ENCODE measurements at regions not wholly inside any gene's neighbourhood (a gene's known extent, or its start where the extent isn't known, plus 50 kb on each side); places are given as distances from the start of the nearest gene placed in this dataset.

DNA sequence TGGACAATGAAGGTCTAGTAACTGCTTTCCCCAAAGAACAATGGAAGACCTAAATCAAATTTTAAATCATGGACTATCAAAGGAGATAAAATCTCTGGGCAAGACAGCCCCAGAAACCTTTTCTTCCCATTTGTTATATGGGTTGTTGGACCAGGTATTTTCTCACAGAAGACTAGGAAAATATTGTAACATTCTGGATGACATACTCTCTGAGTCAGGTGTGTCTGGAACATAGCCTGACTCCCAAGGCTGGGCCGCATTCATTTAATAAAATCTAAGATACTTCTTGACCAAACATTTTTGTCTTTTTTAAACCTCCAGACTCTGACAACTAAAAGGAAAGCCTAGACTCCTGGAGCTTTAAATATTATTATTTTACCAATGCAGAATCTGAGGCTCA, 87.9 kb downstream of the ATP23 start:
- TF ChIP-seq POLR2A (IDR thresholded peaks at IDR 0.05; ENCODE audit: low read length), result no peak
- no peak for TF ChIP-seq GATA1 (IDR thresholded peaks at IDR 0.05; ENCODE audit: low read depth, low read length)

Measured in erythroblast (primary cell).